ENCODE measurements at regions not wholly inside any gene's neighbourhood (a gene's known extent, or its start where the extent isn't known, plus 50 kb on each side); places are given as distances from the start of the nearest gene placed in this dataset.

DNA sequence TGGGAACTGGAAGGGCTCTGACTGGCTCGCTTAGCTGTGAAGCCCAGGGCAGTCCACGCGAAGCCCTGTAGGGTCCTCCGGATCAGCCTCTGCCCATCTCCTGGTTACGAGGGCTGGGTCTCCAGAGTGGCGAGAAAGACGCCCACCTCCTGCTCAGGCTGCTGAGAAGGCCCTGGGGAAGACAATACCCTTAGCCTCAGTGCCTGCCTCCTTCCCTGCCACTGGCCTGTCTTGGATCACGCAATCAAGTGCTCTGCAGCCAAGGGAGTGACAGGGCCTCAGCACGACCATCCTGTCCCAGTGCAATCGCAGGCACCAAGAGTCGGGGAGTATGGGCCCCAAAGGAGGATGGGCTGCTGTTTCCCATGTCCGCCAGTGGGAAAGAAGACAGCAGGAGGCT lies 165.7 kb upstream of the GLI2 start:
- no peak overlapping the region for H3K4me3 ChIP-seq (ENCODE audit: low read depth, low read length)
- no peaks in the 10 kb centered on the region for H3K27me3 ChIP-seq (replicated peaks)
- H3K36me3 ChIP-seq (replicated peaks) = no peaks in the 10 kb centered on the region
- DNase-seq = no peak
- H3K27ac ChIP-seq = no peak overlapping the region
- TF ChIP-seq, protein P1, sequence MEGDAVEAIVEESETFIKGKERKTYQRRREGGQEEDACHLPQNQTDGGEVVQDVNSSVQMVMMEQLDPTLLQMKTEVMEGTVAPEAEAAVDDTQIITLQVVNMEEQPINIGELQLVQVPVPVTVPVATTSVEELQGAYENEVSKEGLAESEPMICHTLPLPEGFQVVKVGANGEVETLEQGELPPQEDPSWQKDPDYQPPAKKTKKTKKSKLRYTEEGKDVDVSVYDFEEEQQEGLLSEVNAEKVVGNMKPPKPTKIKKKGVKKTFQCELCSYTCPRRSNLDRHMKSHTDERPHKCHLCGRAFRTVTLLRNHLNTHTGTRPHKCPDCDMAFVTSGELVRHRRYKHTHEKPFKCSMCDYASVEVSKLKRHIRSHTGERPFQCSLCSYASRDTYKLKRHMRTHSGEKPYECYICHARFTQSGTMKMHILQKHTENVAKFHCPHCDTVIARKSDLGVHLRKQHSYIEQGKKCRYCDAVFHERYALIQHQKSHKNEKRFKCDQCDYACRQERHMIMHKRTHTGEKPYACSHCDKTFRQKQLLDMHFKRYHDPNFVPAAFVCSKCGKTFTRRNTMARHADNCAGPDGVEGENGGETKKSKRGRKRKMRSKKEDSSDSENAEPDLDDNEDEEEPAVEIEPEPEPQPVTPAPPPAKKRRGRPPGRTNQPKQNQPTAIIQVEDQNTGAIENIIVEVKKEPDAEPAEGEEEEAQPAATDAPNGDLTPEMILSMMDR (IDR thresholded peaks at IDR 0.05; ENCODE audit: low read depth, low read length, missing control alignments) = no peak
- in situ Hi-C loops (cut with HindIII; ENCODE audit: low pct_ligation_motif_present, low sequenced_read_pairs) = no loop called here

DNA sequence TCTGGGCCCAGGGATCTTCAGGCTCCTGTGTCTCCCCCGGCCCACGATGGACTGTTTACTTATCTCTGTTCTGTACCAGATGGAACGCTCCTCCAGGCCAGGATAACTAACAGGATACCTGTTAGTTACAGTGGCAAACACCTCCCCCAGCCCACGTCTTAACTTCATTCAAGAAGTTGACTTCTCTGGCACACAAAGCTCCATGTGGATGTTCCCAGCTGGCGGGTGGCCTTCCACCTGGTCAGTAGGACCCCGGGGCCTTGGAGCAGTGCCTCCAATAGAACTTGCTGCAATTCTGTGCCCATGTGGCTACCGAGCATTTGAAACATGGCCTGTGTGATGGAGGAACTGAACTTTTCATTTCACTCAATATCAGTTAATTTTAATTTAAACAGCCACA lies 165.1 kb upstream of the GLI2 start:
- H3K27me3 ChIP-seq (replicated peaks) = no peaks in the 10 kb centered on the region

DNA sequence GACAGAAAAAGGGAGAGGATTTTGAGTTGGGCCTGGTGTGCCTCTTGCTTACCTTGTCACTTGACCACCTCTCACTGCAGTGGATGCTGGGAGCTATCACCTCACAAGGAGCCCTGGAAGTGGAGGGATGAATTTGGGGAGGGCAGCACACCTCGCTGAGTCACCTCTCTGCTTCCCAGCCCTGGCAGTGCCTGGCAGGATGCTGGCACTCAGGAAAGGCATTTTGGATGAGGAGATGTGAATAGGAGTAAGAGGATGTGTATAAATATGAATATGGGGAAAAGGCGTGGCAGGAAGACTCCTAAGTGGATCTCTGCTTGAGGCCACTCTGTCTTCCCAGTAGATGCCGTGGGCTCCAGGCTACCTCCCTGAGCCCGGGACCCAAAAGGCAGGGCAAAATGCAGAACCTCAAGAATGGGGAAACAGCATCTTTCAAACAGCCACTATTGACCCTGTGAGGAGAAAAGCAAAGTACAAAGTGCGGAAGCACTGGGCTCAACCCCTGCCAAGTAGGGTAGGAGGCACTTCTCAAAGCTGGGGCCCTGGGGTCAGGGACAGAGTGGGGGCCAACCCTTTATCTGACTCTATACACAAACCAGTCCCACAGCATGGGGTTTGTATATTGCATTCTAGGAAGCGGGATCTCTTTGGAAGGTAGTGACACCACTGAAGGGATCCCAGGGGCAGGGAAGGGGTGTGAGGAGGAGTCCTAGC lies 164.5 kb upstream of the GLI2 start:
- Histone ChIP-seq H3K27me3 (replicated peaks) (no peaks in the 10 kb centered on the region), H3K27ac (no peak overlapping the region), H3K4me3 (ENCODE audit: low read depth, low read length) (no peak overlapping the region), H3K36me3 (replicated peaks) (no peaks in the 10 kb centered on the region)
- DNase-seq = no peak
- TF ChIP-seq, protein P1 (IDR thresholded peaks at IDR 0.05; ENCODE audit: low read depth, low read length, missing control alignments) = no peak
- in situ Hi-C loops (cut with HindIII; ENCODE audit: low pct_ligation_motif_present, low sequenced_read_pairs) = no loop called here

More for the DNA sequence above, 165.1 kb upstream of the GLI2 start:
- in situ Hi-C loops (cut with HindIII; ENCODE audit: low pct_ligation_motif_present, low sequenced_read_pairs) = no loop called here
- TF ChIP-seq, protein P1 (IDR thresholded peaks at IDR 0.05; ENCODE audit: low read depth, low read length, missing control alignments) = no peak
- Histone ChIP-seq H3K4me3 (ENCODE audit: low read depth, low read length) (no peak overlapping the region), H3K36me3 (replicated peaks) (no peaks in the 10 kb centered on the region), H3K27ac (no peak overlapping the region)
- no peak for DNase-seq

DNA sequence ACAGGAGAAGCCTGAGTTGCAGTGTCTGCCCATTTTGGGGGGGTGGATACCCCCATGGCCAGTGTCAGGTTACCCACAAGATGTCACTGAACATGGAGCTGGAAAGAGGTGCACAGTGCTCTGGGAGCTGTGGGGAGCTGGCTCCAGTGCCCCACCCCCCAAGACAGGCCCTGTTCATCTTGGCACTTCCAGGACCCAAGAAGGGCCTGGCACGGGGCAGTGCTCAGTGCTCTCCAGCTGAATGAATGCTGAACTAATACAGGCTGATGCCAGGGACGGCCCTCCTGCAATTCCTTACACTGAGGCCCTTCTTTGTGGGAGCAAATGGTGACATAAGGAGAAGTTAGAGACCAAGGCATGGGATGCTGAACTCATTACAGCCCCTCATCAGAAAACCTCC lies 163.4 kb upstream of the GLI2 start:
- Histone ChIP-seq H3K27me3 (replicated peaks) (no peaks in the 10 kb centered on the region), H3K27ac (no peak overlapping the region), H3K36me3 (replicated peaks) (no peaks in the 10 kb centered on the region), H3K4me3 (ENCODE audit: low read depth, low read length) (no peak overlapping the region)
- in situ Hi-C loops (cut with HindIII; ENCODE audit: low pct_ligation_motif_present, low sequenced_read_pairs) = no loop called here
- TF ChIP-seq, protein P1 (IDR thresholded peaks at IDR 0.05; ENCODE audit: low read depth, low read length, missing control alignments) = no peak
- no peak for DNase-seq

DNA sequence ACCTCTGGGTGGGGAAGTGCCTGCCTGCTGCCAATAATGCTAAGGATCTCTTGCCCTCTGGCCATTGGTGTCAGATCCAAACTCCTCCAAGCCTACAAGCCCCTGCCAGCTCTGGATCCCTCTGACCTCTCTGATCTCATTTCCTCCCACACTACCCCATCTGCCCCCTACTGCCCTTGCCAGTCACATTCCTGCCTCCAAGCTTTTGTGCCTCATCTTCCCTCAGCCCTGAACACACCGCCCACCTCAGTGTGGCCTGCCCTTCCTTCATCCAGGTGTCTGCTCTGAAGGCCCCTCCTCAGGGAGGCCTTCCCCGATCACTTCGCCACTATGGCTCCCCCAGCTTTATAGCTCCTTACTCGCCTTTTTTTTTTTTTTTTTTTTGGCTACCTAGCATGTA lies 161.0 kb upstream of the GLI2 start:
- Histone ChIP-seq H3K27ac (no peak overlapping the region), H3K27me3 (replicated peaks) (no peaks in the 10 kb centered on the region), H3K4me3 (ENCODE audit: low read depth, low read length) (no peak overlapping the region), H3K36me3 (replicated peaks) (no peaks in the 10 kb centered on the region)
- in situ Hi-C loops (cut with HindIII; ENCODE audit: low pct_ligation_motif_present, low sequenced_read_pairs) = no loop called here
- TF ChIP-seq, protein P1 (IDR thresholded peaks at IDR 0.05; ENCODE audit: low read depth, low read length, missing control alignments) = no peak
- DNase-seq = no peak

DNA sequence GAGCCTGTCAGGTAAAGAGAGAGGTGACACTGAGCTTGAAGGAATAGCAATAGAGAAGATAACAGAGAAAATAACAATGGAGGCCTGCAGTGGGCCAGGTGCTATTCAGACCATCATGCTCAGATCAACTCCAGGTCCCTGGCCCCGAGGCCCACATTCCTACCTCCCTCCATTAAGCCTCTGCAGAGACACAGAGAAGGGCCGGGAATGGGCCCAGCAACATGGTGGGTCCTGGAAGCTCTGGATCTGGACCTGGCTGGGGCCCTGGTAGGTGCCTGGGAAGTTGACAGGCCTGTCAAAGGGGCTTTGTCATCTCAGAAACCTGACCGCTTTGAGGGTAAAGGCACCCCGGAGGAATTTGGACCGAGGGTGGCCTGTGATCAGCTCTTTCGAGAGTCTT lies 159.7 kb upstream of the GLI2 start:
- no peak for DNase-seq
- in situ Hi-C loops (cut with HindIII; ENCODE audit: low pct_ligation_motif_present, low sequenced_read_pairs) = no loop called here
- TF ChIP-seq, protein P1 (IDR thresholded peaks at IDR 0.05; ENCODE audit: low read depth, low read length, missing control alignments) = no peak
- Histone ChIP-seq H3K4me3 (ENCODE audit: low read depth, low read length) (no peak overlapping the region), H3K27ac (no peak overlapping the region), H3K27me3 (replicated peaks) (no peaks in the 10 kb centered on the region), H3K36me3 (replicated peaks) (no peaks in the 10 kb centered on the region)
